ENCODE measurements at regions not wholly inside any gene's neighbourhood (a gene's known extent, or its start where the extent isn't known, plus 50 kb on each side); places are given as distances from the start of the nearest gene placed in this dataset.

DNA sequence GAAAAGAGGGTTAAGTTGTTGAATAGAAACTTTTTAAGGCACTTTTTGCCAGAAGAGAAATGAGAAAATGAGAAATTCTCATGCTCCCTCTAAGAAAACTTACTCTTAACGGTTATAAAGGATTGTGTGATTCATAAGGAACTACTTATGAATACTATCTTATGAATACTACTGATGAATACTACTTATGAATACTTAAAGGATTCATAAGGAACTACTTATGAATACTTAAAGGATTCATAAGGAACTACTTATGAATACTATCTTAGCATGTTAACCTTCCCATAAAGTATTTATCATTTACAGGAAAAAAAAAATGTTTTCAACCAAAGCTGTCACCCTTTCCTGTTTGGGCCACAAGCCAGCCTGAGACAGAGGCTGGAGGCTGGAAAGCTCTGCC is 53.1 kb upstream of the UCN3 start:
- no peak overlapping the region for H3K27ac ChIP-seq (ENCODE audit: low read depth, low read length)
- no peaks in the 10 kb centered on the region for H3K36me3 ChIP-seq (ENCODE audit: control insufficient read depth, insufficient read depth, low read length)
- H3K27me3 ChIP-seq (ENCODE audit: control insufficient read depth, insufficient read depth, low read length, poor library complexity, severe bottlenecking) = no peaks in the 10 kb centered on the region
- Mint-ChIP-seq H3K9me3 (peaks cover 4% of the 10 kb centered on the region), H3K4me1 (peaks cover 6% of the 10 kb centered on the region), H3K36me3 (ENCODE audit: low read depth) (no peaks in the 10 kb centered on the region), H3K27ac (no peak overlapping the region), H3K27me3 (ENCODE audit: insufficient read depth) (no peaks in the 10 kb centered on the region), H3K4me3 (no peak overlapping the region)
- no peak for TF ChIP-seq CTCF (conservative IDR thresholded peaks at IDR 0.05)
- WGBS, 2 experiments (ENCODE audit: insufficient coverage in 1 of 2, insufficient read length in 1 of 2) = no CpG with 5 or more reads among the region's 1 CpG
- H3K4me3 ChIP-seq (ENCODE audit: low read length) = no peak overlapping the region
- no peak overlapping the region for H3K9ac ChIP-seq (ENCODE audit: extremely low read depth, low read length, poor library complexity, severe bottlenecking)
- no peaks in the 10 kb centered on the region for H3K4me1 ChIP-seq (ENCODE audit: control insufficient read depth, insufficient read depth, low read length)
- H3K9me3 ChIP-seq (ENCODE audit: control insufficient read depth, low read length) = no peaks in the 10 kb centered on the region
- DNase-seq = no peak

DNA sequence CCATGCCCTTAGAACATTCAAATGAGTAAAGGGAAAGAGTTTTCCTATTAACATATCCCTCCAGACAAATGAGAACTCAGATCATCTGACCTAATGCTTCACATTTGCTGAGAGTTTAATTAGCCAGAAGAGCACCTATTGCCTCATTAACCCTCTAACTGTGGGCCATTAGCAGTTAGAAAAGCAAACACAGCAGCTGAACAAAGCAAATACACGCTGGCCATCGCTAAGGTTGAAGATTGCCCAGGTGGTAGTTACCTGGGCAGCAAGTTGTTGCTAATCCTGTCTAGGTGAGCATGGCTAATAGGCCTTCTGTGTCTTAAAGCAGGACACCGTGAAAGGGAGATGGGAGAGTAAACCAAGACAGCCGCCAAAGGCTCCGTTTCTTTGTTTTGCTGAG is 49.9 kb upstream of the UCN3 start:
- Mint-ChIP-seq H3K9me3 (no peaks in the 10 kb centered on the region), H3K27ac (no peak overlapping the region), H3K27me3 (ENCODE audit: insufficient read depth) (no peaks in the 10 kb centered on the region), H3K4me3 (no peak overlapping the region), H3K4me1 (peaks cover 6% of the 10 kb centered on the region), H3K36me3 (ENCODE audit: low read depth) (no peaks in the 10 kb centered on the region)
- DNase-seq = no peak
- no peak overlapping the region for H3K27ac ChIP-seq (ENCODE audit: low read depth, low read length)
- 95 to 97% methylated on average over 5 of the region's 5 CpGs for WGBS, 2 experiments (ENCODE audit: insufficient coverage in 1 of 2, insufficient read length in 1 of 2)
- no peaks in the 10 kb centered on the region for H3K4me1 ChIP-seq (ENCODE audit: control insufficient read depth, insufficient read depth, low read length)
- no peaks in the 10 kb centered on the region for H3K27me3 ChIP-seq (ENCODE audit: control insufficient read depth, insufficient read depth, low read length, poor library complexity, severe bottlenecking)
- H3K4me3 ChIP-seq (ENCODE audit: low read length) = no peak overlapping the region
- H3K9me3 ChIP-seq (ENCODE audit: control insufficient read depth, low read length) = no peaks in the 10 kb centered on the region
- TF ChIP-seq CTCF (conservative IDR thresholded peaks at IDR 0.05) = no peak
- no peak overlapping the region for H3K9ac ChIP-seq (ENCODE audit: extremely low read depth, low read length, poor library complexity, severe bottlenecking)
- no peaks in the 10 kb centered on the region for H3K36me3 ChIP-seq (ENCODE audit: control insufficient read depth, insufficient read depth, low read length)

Measured in endodermal cell (in vitro differentiated cells).